UCSD-AML1 (cell line): ENCODE measurements at regions not wholly inside any gene's neighbourhood (a gene's known extent, or its start where the extent isn't known, plus 50 kb on each side); places are given as distances from the start of the nearest gene placed in this dataset.

ENCODE experiments used
- DNase-seq: peaks from one replicate; lab custom pipeline; 2025; ENCODE audit not compliant: unreplicated experiment; lab: John Stamatoyannopoulos, UW

DNA sequence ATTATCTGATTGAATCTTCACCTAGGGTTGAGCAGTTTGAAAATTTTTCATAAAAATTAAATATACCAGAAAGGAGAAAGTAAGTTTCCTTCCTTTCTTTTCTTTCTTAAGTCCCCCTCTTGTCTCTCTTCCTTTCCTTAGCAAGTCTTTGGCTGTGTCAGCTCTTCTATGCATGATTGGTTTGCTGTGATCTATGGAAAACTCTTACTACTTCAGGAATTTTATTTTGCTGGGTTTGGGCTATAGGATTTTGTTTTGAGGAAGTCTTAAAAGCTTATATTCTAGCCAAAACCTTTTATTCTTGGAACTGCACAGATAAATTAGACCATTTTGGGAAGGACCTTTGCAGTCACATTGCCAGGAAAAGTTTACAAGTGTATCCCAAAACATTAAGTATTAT lies 173.4 kb upstream of the CITED2 start:
- DNase-seq, result no peak

DNA sequence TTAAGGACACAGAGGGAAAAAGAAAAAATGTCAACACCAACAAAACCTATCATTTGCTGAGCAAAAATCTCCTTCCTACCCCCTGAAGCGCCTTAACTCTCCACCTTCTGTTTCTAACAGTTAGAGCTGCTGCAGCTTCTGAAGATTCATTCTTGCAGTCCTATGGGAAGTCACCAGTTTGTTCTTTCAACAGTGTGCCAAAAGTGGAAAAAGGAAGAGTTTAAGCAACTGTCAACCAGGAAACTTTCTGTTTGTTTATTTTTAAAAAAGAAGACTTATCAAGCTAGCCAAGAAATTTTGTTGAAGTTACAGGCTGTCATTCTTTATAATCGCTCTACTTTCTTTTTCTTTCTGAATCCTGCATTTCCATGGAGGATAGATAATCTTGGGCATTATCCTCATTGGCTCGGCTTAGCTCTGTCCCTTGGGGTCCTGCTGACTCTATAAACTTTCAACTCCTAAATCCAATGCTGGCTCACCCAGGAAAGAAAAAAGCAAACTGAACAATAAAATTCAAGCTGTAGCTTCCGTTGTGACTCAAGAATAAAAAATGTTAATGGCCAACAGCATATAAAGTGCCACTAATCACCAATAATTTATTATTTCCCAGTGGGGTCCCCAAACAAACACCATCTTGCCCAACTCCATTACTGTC lies 172.8 kb upstream of the CITED2 start:
- DNase-seq, result no peak

DNA sequence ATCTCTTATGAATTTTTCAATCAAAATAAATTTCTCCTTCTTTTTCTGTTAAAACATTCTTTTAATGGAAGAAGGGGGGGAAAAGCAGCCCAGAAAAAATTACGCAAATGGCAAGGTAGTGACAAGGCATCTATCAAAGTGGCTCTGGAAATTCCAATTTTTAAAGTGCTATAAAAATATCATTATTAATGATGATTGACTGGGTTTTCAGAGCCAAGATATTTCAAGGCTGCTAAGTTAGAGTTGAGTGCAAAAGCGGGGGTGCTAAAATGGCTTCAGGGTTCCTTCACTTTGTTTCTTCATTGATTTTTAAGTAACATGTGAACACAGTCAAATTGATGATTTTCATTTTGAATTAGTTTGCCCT lies 171.6 kb upstream of the CITED2 start:
- no peak for DNase-seq

DNA sequence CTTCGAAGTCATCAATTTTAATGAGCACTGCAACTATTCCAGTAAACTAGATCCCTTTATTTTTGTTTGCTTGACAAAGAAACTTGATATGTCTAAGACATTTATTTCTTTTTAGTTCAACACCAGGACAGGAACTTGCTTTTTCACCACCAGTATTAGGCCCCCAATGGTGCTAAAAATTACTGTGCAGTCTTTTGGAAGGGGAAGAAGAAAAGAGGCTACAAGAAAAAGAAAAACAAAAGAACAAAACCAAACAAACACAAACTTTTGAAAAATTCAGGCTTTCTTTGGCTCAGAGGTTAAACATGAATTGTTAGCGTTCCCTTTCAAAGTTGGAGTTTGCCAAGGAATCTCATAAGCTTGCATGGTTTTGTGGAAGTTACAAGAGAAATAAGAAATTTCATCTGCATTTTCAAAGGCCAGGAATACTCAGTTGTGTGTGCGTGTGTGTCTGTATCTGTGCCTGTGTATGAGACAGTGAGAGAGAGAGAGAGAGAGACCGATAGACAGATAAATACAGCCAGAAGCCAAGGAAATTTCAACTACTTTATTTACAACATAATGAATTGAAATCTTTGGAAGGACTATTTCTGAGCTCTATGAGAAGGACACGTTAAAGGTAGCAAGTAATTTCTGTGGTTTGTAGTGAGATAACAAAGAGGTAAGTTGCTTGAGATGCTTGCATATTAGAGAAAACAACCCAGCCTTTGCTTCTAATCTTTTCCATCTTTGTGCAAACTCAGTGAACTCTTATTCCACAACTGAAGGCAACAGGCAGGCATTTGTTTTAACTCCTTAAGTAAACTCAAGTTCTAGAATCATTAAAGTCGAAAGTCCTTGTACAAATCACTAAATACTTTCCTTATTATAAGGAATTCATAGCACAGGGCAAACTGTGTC lies 171.0 kb upstream of the CITED2 start:
- no peak for DNase-seq

DNA sequence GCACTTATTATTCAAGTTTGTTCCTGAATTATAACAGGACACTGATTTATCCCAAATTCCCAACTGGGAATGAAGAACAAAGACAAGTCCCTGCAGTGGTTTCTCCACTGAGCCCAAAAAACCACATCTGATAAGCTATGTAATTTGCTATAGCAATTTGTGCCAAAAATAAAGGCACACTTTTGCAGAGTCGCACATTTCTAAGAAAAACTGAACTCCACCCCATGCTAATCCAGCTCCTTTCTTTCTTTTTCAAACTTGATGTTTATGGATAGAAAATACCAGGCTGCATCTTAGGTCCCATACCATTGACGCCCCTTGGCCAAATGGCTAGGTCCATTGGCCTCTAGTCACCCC lies 170.2 kb upstream of the CITED2 start:
- no peak for DNase-seq

DNA sequence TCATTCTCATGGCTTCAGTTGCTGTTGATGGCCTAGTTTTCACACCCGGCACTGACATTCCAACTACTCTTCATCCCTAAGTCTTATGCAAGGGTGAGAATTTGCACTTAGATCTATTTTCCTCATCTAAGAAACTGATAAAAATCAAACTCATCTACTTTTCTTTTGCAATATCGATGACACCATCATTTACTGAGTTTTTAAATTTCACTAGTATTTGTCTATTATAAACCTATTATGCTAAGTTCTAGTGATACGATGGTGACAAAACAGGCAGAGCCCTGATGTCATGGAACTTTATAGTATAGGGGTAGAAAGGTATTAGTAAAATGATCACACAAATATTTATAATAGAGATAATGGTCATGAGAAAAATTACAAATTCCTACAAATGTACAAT lies 167.9 kb upstream of the CITED2 start:
- no peak for DNase-seq

DNA sequence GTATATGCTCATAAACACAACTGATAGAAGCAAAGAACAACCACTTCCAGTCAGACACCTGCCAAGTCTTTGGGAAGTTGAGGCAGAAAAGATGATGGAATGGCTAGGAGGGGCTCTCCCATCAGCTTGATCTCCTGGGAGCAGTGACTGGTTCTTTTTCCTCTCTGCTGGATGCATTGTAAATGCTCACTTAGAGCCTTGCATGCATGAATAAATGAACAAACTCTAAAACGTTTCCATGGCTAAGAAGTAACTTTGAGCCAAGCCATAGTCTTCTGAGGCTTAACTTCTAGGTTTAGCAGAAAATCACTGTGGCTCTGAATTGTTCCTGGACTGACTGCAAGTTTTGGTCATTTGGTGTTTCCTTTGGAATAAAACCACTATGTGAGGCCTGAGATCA lies 166.4 kb upstream of the CITED2 start:
- no peak for DNase-seq

DNA sequence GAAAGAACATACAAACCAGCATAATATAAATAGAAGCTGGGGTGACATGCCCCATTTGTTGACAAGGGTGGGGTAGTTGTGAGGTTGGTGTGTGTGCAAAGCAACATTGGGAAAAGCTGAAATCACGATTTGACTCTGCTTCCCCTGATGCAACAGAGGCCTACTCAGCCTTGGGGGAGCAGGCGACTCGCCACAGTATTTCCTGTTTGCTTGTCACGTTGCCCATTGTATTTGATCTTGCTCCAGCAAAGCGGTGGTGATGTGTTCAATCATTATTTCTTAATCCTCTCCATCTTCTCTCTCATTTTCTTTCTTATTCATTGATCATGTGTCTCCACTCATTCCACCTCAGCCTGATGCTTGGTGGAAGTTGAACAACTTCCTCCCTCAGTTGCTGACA lies 165.8 kb upstream of the CITED2 start:
- DNase-seq, result peak; percentile 17

DNA sequence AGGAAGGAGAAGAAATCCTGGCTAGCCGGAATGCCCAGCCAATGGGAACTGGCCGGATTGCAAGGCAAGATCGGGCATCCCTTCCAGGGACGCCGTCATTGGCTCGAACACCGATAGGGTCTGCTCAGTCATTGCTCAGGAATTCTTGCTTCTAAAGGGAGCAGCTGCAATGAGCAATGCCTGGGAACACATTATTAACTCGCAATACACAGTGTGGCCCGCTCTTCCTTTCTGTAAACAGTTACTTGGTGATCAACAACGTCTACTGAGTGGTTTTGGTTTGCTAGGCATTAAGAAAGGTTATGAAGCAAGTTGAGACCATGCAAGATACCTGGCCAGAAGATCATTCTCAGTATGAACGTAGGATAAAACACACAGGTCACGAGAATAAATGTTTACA lies 165.4 kb upstream of the CITED2 start:
- no peak for DNase-seq

DNA sequence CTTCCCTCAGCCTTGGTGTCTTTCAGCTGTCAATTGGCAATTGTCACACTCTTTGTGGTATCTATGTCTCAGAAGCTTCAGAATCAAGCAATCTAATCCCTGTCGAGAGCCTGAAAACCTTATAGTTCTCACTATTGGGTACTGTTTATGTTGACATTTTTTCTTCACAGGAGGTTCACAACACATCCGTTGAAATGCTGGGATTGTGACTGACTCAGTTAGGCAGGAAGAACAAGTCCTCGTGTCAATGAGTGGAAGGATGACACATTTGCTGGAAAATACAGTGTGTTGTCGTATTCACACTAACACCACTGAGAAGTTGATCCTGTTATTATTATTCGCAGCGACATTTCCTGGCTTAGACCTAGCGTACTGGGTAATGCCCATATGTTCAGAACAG lies 163.9 kb upstream of the CITED2 start:
- no peak for DNase-seq

DNA sequence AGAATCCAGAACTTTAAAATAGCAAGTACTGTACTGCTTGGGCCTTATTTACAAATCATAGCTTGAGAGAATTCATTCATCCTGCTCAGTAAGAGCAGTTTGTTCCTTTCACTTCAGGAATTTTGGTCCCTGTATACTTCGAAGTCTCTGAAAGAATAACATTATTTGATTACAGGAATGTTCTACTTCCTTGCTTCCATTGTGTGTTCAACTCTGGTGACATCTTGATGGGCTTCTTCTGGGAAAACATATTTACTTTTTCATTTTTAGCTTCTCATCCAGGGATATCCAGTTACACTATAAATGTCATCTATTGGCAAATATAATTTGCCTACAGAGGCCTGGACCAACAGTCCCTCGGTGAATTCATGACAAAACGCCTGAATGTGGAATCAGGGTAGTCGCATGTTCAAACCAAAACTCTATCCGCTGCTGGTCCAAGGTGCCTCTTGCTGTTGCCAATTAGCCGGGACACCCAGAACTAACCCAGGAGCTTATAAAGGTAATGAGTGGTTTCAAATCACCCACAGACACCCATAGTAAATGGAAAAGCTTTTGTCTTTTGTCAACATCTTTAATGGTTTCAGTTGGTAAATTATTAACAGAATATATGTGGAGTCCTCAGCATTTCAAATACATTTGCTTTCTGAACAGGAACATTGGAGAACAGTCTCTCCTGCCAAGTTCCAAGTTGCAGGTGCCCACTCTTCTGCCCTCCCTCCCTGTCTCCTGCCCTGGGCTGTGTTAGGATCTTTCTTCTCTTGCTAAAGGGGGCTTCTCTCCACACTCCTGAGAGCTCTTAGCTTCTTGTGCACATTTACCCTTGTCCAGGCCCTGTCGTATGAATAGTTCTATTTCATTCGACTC lies 162.5 kb upstream of the CITED2 start:
- DNase-seq, result no peak

DNA sequence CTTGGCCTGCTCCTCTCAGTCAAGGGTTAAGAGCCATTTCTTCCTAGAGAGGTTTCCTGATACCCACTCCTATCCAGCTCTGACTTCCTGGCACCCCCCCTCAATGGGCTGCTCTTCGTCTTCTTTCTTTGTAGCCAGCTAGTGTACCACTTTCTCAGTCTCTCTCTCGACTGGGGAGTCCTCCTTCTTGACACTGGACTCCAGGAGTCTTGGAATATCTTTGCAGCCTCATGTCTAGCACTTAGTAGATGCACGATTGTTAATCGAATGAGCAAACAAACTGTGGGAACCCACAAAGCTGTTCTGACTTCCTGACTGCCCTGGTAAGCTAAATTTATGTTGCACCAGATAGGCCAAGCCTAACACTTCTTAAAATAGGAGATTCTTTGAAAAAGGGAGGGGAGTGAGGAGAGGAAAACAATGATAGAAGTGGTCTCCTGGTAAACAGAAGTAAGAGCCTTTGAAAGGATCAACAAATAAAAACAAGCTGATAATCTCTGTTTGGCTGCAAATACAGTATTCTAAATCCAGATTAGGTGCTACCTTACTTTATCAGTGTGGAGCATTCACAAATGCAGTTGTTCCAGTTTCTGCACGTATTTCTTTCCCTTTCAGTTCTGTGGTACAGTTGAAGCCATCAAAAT lies 160.1 kb upstream of the CITED2 start:
- DNase-seq, result peak; percentile 51

DNA sequence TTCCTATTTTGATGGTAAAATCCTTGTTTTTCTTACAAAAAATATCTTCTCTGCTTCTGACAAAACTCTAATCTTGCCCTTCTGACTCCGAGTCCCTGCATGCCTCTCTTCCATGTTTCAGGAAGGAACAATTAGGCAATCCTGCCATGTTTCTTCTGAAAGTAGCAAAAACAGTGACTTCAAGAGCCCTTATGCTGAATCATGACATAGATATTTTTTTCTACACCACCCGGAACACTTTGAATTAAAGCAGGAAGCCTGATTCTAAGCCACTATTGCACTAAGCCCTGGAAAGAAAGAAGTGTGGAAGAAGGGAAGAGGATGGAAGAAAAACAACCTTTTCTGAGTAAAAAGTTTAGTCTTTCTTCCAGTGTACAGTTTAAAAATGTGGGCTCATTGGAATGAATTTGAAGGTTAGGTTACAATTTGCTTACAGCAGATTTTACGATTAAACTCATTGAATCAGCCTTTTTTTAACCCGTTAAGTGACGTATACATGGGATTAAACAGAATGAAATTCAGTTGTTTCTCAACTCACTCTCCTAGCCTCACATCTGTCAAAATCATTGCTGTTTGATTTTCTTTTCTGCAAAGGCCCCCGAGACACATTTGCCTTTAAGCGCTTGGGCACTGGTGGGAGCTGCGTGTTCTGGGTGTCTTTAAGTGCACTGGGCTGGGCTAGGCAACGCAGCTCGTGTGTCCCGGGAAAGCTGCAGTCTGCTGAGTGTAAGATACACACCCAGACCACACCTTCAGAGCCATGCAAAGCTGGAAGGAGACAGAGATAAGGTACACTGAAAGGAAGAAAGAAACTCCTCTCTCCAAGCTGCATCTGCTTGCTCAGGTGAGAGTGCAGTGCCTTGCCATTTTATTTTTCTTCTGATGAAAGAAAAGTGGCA lies 159.4 kb upstream of the CITED2 start:
- peak; percentile 51 for DNase-seq

DNA sequence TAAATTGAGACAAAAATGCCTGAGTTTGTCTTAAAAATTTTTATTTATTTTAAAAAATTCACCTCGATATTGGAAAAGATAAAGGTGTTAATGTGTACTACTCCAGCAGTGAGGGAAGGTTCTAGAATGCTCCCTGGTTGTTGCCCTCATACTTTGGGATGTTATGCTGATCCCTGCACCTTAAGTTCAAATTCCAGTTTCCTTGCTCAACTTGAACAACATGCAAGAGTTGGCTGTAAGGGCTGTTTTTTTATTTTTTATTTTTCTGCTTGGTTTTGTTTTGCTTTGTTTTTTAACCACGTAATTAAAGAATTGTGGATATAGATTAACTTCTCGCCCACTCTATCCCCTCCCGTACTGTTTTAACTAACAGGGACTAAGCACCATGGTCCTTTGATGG lies 158.7 kb upstream of the CITED2 start:
- no peak for DNase-seq

DNA sequence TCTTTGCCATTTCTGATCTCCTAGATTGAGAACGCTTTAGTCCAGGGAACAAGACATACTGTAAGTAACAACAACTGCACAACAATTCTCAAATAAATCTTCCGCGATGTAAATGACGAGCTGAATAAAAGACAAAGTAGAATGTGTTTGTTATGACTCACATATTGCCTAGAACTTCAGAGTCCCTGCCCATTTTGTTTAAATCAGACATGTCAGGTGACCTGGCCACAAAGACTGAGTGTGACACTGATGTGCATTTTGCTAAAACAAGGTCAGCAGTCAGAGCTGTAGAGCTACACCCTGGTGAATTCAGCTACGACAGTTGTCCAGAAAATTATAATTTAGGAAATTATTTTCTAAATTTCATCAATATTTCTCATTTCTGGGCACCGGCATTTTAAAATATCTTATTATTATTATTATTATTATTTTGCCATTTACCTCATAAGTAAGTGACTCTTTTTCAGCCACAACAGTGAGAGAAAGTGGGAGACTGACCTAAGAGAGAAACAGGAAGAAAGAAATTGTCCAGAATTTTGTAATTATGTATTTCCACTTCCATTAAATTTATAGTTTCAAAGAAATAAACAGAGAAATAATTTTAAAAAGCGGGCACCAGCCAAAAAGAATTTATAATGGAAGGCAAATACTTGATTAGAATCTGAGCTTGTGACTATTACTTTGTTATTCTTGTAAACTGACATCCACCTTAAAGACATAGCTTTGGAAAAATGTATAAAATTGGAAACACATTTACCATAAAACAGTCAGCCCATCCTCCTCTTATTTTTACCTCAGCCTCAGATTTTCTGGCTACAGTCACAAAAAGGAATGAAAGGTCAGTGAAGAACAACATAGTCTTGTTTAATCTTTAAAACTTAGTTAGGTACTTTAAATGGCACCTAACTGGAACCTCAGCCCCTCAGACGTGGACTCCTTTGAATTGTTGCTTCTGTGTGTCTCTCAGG lies 157.0 kb upstream of the CITED2 start:
- no peak for DNase-seq

DNA sequence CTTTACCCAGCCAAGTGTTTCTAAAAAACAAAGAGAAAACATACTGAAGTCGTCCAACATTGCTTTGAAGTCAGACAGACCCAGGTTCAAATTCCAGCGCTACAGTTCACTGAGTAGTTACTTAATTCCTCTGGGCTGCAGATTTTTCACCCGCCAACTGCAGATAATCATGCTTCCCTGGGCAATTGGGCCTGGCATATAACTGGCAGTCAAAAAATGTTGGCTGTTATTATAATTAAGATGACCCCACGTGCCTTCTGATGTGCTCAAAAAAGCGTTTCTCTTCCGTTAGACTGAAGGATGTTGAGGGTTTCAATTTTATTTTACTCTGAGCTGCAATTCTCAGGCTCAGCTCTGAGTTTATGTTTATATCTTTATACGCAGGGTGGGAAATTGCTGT lies 156.1 kb upstream of the CITED2 start:
- no peak for DNase-seq

DNA sequence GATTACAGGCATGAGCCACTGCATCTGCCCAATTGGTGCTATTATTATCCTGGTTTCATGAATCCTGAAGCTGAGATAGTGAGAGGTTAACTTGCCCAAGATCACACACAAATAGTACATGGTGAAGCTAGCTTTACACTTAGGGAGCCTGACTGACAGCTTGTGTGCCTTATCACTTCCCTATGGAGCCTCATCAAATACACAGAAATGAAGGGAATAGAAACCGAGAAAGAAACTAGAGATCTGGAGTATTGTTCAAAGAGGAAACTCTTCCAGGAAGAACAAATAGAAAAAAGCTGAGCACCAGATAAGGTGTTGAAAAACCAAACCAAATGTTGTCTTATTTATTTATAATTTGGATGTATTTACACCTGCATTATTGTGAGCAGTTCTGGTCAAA lies 155.0 kb upstream of the CITED2 start:
- DNase-seq, result no peak

DNA sequence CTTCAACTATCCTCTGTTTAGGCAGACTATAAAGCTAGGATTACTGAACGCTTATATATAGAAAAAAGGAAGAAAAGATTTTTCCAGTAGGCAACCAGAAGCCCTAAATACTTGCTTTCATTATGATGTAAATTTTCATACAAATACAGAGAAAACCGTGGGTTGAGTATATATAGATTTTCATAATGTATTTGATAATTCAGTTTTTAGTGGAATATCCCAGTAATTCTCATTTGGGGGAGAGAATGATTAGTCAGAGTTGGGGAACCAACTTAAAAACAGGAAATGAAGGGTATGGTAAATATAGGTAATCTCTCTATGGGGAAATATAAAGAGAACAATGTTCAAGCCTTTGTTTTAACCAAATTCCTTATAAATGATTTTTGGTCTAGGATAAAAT lies 154.0 kb upstream of the CITED2 start:
- no peak for DNase-seq

DNA sequence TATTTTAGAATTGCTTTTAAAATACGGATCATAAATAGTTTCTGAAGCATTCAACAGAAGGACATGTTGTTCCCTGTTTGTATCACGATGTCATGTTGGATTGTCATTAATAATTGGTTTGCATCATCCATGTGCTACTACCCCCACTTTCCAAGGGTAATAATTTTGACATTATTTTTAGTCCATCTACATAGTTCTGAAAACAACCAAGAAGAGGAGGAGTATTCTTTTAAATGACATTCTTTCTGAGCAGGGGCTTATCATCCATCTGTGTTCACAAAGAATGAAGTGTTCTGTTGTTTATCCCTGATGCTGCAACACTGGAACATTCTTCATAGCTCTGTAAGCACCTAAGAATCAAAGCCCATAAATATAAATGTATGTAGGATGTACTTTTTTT lies 151.0 kb upstream of the CITED2 start:
- no peak for DNase-seq
